Aorta (tissue), 5 donors: ENCODE measurements at regions not wholly inside any gene's neighbourhood (a gene's known extent, or its start where the extent isn't known, plus 50 kb on each side); places are given as distances from the start of the nearest gene placed in this dataset.
"Not testable (repeated sequence)": the region's sequence is repeated elsewhere in the genome, so short reads cannot be mapped to it uniquely, and the experiment has no call there.

Source experiments
- ATAC-seq: fragments of 200-7000 bp; cut with Tn5 transposase; one replicate; pipeline ENCODE4 v1.9.1; 2022; ENCODE audit warnings: moderate library complexity; ENCODE audit not compliant: low FRiP score
- DNase-seq, 2 donors: peaks; one replicate each; pipeline ENCODE4 v3.0.0-alpha.2; 2020
- H3K27ac ChIP-seq, 2 donors: one replicate each; pipeline ENCODE4 v1.5.1; 2013; ENCODE audit warnings: low read length in 2 of 2, mild to moderate bottlenecking in 2 of 2, moderate library complexity in 2 of 2, control low read depth in 1 of 2, inconsistent platforms in 1 of 2, low read depth in 1 of 2
- H3K27me3 ChIP-seq, 2 donors: one replicate each; pipeline ENCODE4 v1.6.1; 2013; ENCODE audit warnings: control low read depth in 1 of 2, low read length in 1 of 2, mild to moderate bottlenecking in 1 of 2, moderate library complexity in 1 of 2; ENCODE audit not compliant: insufficient read depth in 2 of 2, control insufficient read depth in 1 of 2
- H3K36me3 ChIP-seq, 2 donors: one replicate each; pipeline ENCODE4 v1.6.1; 2013; ENCODE audit warnings: control low read depth in 1 of 2, low read length in 1 of 2, mild to moderate bottlenecking in 1 of 2; ENCODE audit not compliant: insufficient read depth in 2 of 2, control insufficient read depth in 1 of 2
- H3K4me1 ChIP-seq, 2 donors: one replicate each; pipeline ENCODE4 v1.6.1; 2013; ENCODE audit warnings: low read length in 2 of 2, control low read depth in 1 of 2, mild to moderate bottlenecking in 1 of 2, moderate library complexity in 1 of 2; ENCODE audit not compliant: insufficient read depth in 2 of 2, control insufficient read depth in 1 of 2
- H3K4me3 ChIP-seq, 2 donors: one replicate each; pipeline ENCODE4 v1.5.1; 2013; ENCODE audit warnings: low read length in 2 of 2, control low read depth in 1 of 2, mild to moderate bottlenecking in 1 of 2
- H3K9me3 ChIP-seq: one replicate; pipeline ENCODE4 v1.6.1; 2013; ENCODE audit warnings: mild to moderate bottlenecking, low read length; ENCODE audit not compliant: control insufficient read depth
- WGBS, 2 donors: extraction: QIAGEN DNeasy Blood & Tissue Kit; methylation state at CpG; one replicate each; pipeline ENCODE4 v1.1.7; 2013; 5-methylcytosine and 5-hydroxymethylcytosine counted together
- intact Hi-C, 2 donors: fragments of 100-400 bp; cut with DNase I; formaldehyde crosslinking; loops; one replicate each; pipeline versions ENCODE4 v1.14.2 to v1.15.0; 2022
- donor health status: healthy with polysubstance abuse.
- donor health status: Bipolar disorder and iron deficiency.
- donor health status: DM: no; HTN: no; CAD: no.
- donor health status: DM: no; HTN: no; CAD: no.
- donor health status: DM: yes; HTN: yes; CAD: no.

DNA sequence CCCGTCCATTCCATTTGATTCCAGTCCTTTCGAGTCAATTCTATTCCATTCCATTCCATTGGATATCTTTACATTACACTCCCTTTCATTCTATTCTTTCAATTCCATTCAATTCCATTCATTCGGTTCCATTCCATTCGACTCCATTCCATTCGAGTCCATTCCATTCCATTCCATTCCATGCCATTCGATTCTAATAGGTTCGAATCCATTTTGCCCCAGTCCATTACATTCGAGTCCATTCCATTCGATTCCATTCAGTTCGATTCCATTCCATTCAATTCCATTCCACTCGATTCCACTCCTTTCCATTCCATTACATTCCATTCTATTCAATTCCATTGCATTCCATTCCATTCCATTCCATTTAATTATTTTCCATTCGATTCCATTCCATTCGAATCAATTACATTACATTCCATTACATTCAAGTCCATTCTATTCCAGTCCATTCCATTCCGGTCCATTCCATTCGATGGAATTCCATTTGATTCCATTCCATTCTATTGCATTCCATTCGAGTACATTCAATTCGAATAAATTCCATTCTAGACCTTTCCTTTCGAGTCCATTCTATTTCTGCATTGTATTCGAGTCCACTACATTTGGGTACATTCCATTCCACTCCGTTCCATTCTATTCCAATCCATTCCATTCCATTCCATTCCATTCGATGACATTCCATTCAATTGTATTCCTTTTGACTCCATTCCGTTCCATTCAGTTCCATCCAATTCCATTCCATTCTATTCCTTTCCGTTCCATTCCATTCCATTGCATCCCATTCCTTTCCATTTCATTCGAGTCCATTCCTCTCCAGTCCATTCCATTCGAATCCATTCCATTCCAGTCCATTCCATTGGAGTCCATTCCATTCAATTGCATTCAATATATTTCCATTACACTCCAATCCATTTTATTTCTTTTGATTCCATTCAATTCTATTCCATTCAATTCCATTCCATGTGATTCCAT is 2604.8 kb upstream of the TPTE start:
- H3K4me1 ChIP-seq: no peaks in the 10 kb centered on the region
- H3K27me3 ChIP-seq: no peaks in the 10 kb centered on the region
- no peak overlapping the region for H3K4me3 ChIP-seq
- peaks cover 12% of the 10 kb centered on the region for H3K9me3 ChIP-seq
- H3K27ac ChIP-seq: no peak overlapping the region
- ATAC-seq (peak; percentile 44), DNase-seq (no peak)
- H3K36me3 ChIP-seq: no peaks in the 10 kb centered on the region
- 73 to 74% methylated on average over 25 of the region's 25 CpGs for WGBS, 2 donors
- intact Hi-C loops: no loop called here

GRCh38 chr21:7917729-7918128 is 2603.7 kb upstream of the TPTE start:
- WGBS, 2 donors: 57 to 64% methylated on average over 14 of the region's 14 CpGs
- peak; percentile 31 for ATAC-seq
- no peak overlapping the region for H3K27ac ChIP-seq
- H3K4me1 ChIP-seq: no peaks in the 10 kb centered on the region
- H3K36me3 ChIP-seq: no peaks in the 10 kb centered on the region
- intact Hi-C loops: no loop called here
- H3K9me3 ChIP-seq: peaks cover 12% of the 10 kb centered on the region
- no peak for DNase-seq
- H3K4me3 ChIP-seq: no peak overlapping the region
- H3K27me3 ChIP-seq: no peaks in the 10 kb centered on the region

DNA sequence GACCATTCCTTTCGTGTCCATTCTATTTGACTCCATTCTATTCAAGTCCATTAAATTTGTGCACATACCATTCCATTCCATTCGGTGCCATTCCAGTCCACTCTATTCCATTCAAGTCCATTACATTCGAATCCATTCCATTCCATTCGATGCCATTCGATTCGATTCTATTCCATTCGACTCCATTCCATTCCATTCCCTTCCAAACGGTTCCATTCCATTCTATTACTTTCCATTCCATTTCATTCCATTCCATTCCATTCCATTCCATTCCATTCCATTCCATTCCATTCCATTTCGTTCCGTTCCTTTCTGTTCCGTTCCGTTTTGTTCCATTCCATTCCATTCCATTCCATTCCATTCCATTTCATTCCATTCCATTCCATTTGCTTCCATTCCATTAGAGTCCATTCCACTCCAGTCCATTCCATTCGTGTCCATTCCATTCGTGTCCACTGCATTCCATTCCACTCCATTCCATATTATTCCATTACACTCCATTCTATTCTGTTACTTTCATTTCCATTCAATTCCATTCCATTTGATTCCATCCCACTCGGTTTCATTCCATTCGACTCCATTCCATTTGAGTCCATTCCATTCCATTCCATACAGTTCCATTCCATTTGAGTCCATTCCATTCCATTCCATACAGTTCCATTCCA is 2595.3 kb upstream of the TPTE start:
- H3K4me3 ChIP-seq, H3K4me1 ChIP-seq, H3K36me3 ChIP-seq, H3K27ac ChIP-seq, H3K9me3 ChIP-seq, H3K27me3 ChIP-seq, intact Hi-C loops, DNase-seq: not testable (repeated sequence)
- peak; percentile 89 for ATAC-seq
- 65 to 71% methylated on average over 16 of the region's 16 CpGs for WGBS, 2 donors

- ATAC-seq, intact Hi-C loops, H3K27ac ChIP-seq, H3K36me3 ChIP-seq, H3K4me3 ChIP-seq, H3K27me3 ChIP-seq, DNase-seq, H3K4me1 ChIP-seq: not testable (repeated sequence)
- H3K9me3 ChIP-seq: peaks cover 10% of the 10 kb centered on the region
- WGBS, 2 donors: 72 to 74% methylated on average over 12 of the region's 12 CpGs
These were observed 2592.9 kb upstream of the TPTE start for GRCh38 chr21:7928528-7928927.

- intact Hi-C loops, H3K4me1 ChIP-seq, ATAC-seq, H3K4me3 ChIP-seq, H3K27ac ChIP-seq, H3K36me3 ChIP-seq, DNase-seq, H3K27me3 ChIP-seq: not testable (repeated sequence)
- peaks cover 12% of the 10 kb centered on the region for H3K9me3 ChIP-seq
- WGBS, 2 donors: 70 to 74% methylated on average over 12 of the region's 12 CpGs
These were observed 2591.8 kb upstream of the TPTE start for GRCh38 chr21:7929586-7929985.

- peaks cover 12% of the 10 kb centered on the region for H3K9me3 ChIP-seq
- H3K4me1 ChIP-seq, H3K36me3 ChIP-seq, H3K4me3 ChIP-seq, DNase-seq, ATAC-seq, H3K27ac ChIP-seq, intact Hi-C loops, H3K27me3 ChIP-seq: not testable (repeated sequence)
- WGBS, 2 donors: 57 to 60% methylated on average over 9 of the region's 9 CpGs
These were observed 2590.9 kb upstream of the TPTE start for GRCh38 chr21:7930445-7930844.

GRCh38 chr21:7932113-7932512 is 2589.3 kb upstream of the TPTE start:
- H3K27me3 ChIP-seq, DNase-seq, H3K36me3 ChIP-seq, H3K4me1 ChIP-seq, H3K27ac ChIP-seq, intact Hi-C loops, ATAC-seq, H3K9me3 ChIP-seq, H3K4me3 ChIP-seq: not testable (repeated sequence)
- WGBS, 2 donors: 68 to 70% methylated on average over 11 of the region's 11 CpGs

DNA sequence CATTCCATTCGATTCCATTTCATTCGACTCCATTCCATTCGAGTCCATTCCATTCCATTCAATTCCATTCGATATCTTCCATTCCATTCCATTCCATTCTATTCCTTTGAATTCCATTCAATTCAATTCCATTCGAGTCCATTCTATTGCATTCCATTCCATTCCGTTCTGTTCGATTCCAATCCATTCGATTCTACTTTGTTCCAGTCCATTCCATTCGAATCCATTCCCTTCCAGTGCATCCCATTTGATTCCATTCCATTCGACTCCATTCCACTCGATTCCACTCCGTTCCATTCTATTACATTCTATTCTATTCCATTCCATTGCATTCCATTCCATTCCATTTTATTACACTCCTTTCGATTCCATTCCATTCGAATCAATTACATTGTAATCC is 2588.5 kb upstream of the TPTE start:
- not testable (repeated sequence) for ATAC-seq
- 72 to 74% methylated on average over 14 of the region's 14 CpGs for WGBS, 2 donors

More for the DNA sequence above, 2588.5 kb upstream of the TPTE start:
- H3K9me3 ChIP-seq, DNase-seq, intact Hi-C loops, H3K27me3 ChIP-seq, H3K4me1 ChIP-seq, H3K27ac ChIP-seq, H3K4me3 ChIP-seq, H3K36me3 ChIP-seq: not testable (repeated sequence)
